Stimulated activated naive CD8-positive, alpha-beta T cell treated with anti-CD3 and anti-CD28 coated beads, Interleukin-15, Interleukin-2, amounts not matched to agents 100 U/mL and 50 U/mL, for 24 hours (primary cell): ENCODE measurements at regions not wholly inside any gene's neighbourhood (a gene's known extent, or its start where the extent isn't known, plus 50 kb on each side); places are given as distances from the start of the nearest gene placed in this dataset.
"Not testable (repeated sequence)": the region's sequence is repeated elsewhere in the genome, so short reads cannot be mapped to it uniquely, and the experiment has no call there.

Experiments used
- ATAC-seq: fragments of 150-1000 bp; cut with Tn5 transposase; one replicate; pipeline ENCODE4 v1.10.0; 2021
- DNase-seq: peaks from one replicate; pipeline ENCODE4 v3.0.0; 2021

GRCh38 chr15:36406366-36406765 lies 173.1 kb upstream of the CDIN1 start:
- ATAC-seq: no peak
- DNase-seq: no peak

- ATAC-seq (no peak), DNase-seq (no peak)
These were observed 172.5 kb upstream of the CDIN1 start for GRCh38 chr15:36406911-36407310.

- no peak for DNase-seq
- ATAC-seq: no peak
These were observed 171.8 kb upstream of the CDIN1 start for GRCh38 chr15:36407647-36408046.

- DNase-seq: no peak
- ATAC-seq: no peak
These were observed 169.6 kb upstream of the CDIN1 start for GRCh38 chr15:36409819-36410218.

- DNase-seq (no peak), ATAC-seq (no peak)
These were observed 164.8 kb upstream of the CDIN1 start for GRCh38 chr15:36414670-36415069.

- DNase-seq (no peak), ATAC-seq (no peak)
These were observed 163.8 kb upstream of the CDIN1 start for GRCh38 chr15:36415643-36416042.

GRCh38 chr15:36422631-36423030 lies 156.8 kb upstream of the CDIN1 start:
- DNase-seq (no peak), ATAC-seq (no peak)

- DNase-seq: no peak
- ATAC-seq: no peak
These were observed 152.7 kb upstream of the CDIN1 start for GRCh38 chr15:36426691-36427090.

GRCh38 chr15:36428102-36428845 lies 151.2 kb upstream of the CDIN1 start:
- DNase-seq (no peak), ATAC-seq (no peak)

GRCh38 chr15:36429707-36430106 lies 149.7 kb upstream of the CDIN1 start:
- DNase-seq: no peak

GRCh38 chr15:36430280-36430679 lies 149.1 kb upstream of the CDIN1 start:
- no peak for DNase-seq
- no peak for ATAC-seq

More at GRCh38 chr15:36429707-36430106, 149.7 kb upstream of the CDIN1 start:
- ATAC-seq: no peak

- DNase-seq: no peak
- no peak for ATAC-seq
These were observed 148.6 kb upstream of the CDIN1 start for GRCh38 chr15:36430726-36431265.

- ATAC-seq (no peak), DNase-seq (no peak)
These were observed 147.3 kb upstream of the CDIN1 start for GRCh38 chr15:36432161-36432560.

- DNase-seq (no peak), ATAC-seq (no peak)
These were observed 145.2 kb upstream of the CDIN1 start for GRCh38 chr15:36434177-36434576.

- ATAC-seq (no peak), DNase-seq (no peak)
These were observed 140.9 kb upstream of the CDIN1 start for GRCh38 chr15:36438499-36438898.

- DNase-seq (no peak), ATAC-seq (no peak)
These were observed 132.1 kb upstream of the CDIN1 start for GRCh38 chr15:36447373-36447772.

GRCh38 chr15:36448418-36448817 lies 131.0 kb upstream of the CDIN1 start:
- ATAC-seq (no peak), DNase-seq (no peak)

GRCh38 chr15:36449084-36449661 lies 130.3 kb upstream of the CDIN1 start:
- no peak for ATAC-seq
- DNase-seq: no peak

- DNase-seq: no peak
- no peak for ATAC-seq
These were observed 129.7 kb upstream of the CDIN1 start for GRCh38 chr15:36449662-36450145.

GRCh38 chr15:36454244-36454643 lies 125.2 kb upstream of the CDIN1 start:
- ATAC-seq, DNase-seq: not testable (repeated sequence)

GRCh38 chr15:36458411-36458810 lies 121.0 kb upstream of the CDIN1 start:
- ATAC-seq (no peak), DNase-seq (no peak)

GRCh38 chr15:36465304-36465703 lies 114.1 kb upstream of the CDIN1 start:
- ATAC-seq: no peak
- DNase-seq: no peak

- no peak for DNase-seq
- ATAC-seq: no peak
These were observed 110.7 kb upstream of the CDIN1 start for GRCh38 chr15:36468746-36469145.
